ENCODE measurements at regions not wholly inside any gene's neighbourhood (a gene's known extent, or its start where the extent isn't known, plus 50 kb on each side); places are given as distances from the start of the nearest gene placed in this dataset.
"Not testable (repeated sequence)": the region's sequence is repeated elsewhere in the genome, so short reads cannot be mapped to it uniquely, and the experiment has no call there.

DNA sequence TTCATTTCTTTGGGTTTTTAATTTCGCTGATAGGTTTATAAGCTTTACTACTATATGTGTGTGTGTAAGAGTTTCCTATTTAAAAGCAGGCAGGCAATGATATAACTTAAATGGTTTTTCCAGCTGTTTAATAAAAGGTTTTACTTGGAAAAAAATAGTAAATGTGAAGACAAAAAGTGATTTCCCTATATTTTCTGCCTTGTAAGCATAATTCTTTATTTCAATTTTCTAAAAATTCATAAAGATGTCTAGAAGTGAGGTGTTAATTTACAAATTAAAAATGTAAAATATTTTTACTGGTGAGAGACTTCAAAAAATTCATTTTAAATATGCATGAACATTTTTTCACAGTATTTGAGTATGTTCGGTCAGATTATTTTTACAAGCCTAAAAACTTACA is 161.8 kb downstream of the SEPTIN7 start:
- TF ChIP-seq, protein P1, sequence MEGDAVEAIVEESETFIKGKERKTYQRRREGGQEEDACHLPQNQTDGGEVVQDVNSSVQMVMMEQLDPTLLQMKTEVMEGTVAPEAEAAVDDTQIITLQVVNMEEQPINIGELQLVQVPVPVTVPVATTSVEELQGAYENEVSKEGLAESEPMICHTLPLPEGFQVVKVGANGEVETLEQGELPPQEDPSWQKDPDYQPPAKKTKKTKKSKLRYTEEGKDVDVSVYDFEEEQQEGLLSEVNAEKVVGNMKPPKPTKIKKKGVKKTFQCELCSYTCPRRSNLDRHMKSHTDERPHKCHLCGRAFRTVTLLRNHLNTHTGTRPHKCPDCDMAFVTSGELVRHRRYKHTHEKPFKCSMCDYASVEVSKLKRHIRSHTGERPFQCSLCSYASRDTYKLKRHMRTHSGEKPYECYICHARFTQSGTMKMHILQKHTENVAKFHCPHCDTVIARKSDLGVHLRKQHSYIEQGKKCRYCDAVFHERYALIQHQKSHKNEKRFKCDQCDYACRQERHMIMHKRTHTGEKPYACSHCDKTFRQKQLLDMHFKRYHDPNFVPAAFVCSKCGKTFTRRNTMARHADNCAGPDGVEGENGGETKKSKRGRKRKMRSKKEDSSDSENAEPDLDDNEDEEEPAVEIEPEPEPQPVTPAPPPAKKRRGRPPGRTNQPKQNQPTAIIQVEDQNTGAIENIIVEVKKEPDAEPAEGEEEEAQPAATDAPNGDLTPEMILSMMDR (IDR thresholded peaks at IDR 0.05): not testable (repeated sequence)
- TF ChIP-seq, protein P2, sequence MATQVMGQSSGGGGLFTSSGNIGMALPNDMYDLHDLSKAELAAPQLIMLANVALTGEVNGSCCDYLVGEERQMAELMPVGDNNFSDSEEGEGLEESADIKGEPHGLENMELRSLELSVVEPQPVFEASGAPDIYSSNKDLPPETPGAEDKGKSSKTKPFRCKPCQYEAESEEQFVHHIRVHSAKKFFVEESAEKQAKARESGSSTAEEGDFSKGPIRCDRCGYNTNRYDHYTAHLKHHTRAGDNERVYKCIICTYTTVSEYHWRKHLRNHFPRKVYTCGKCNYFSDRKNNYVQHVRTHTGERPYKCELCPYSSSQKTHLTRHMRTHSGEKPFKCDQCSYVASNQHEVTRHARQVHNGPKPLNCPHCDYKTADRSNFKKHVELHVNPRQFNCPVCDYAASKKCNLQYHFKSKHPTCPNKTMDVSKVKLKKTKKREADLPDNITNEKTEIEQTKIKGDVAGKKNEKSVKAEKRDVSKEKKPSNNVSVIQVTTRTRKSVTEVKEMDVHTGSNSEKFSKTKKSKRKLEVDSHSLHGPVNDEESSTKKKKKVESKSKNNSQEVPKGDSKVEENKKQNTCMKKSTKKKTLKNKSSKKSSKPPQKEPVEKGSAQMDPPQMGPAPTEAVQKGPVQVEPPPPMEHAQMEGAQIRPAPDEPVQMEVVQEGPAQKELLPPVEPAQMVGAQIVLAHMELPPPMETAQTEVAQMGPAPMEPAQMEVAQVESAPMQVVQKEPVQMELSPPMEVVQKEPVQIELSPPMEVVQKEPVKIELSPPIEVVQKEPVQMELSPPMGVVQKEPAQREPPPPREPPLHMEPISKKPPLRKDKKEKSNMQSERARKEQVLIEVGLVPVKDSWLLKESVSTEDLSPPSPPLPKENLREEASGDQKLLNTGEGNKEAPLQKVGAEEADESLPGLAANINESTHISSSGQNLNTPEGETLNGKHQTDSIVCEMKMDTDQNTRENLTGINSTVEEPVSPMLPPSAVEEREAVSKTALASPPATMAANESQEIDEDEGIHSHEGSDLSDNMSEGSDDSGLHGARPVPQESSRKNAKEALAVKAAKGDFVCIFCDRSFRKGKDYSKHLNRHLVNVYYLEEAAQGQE (IDR thresholded peaks at IDR 0.05; ENCODE audit: insufficient read depth in 1 of 2, low read depth in 2 of 2, low read length in 1 of 2): not testable (repeated sequence)
- TF ChIP-seq POLR2AphosphoS5 (IDR thresholded peaks at IDR 0.05; ENCODE audit: low read depth, low read length): not testable (repeated sequence)
